ENCODE measurements at regions not wholly inside any gene's neighbourhood (a gene's known extent, or its start where the extent isn't known, plus 50 kb on each side); places are given as distances from the start of the nearest gene placed in this dataset.

- TF ChIP-seq OVOL2 (CRISPR knock-in tag; IDR thresholded peaks at IDR 0.05; ENCODE audit: borderline replicate concordance) (no peak), CTCF (IDR thresholded peaks at IDR 0.05) (no peak), USF2 (CRISPR knock-in tag; IDR thresholded peaks at IDR 0.05) (no peak), MYBL2 (CRISPR knock-in tag; IDR thresholded peaks at IDR 0.05) (no peak)
These were observed 906.6 kb upstream of the LRATD1 start for GRCh38 chr2:13725945-13726344.

Measured in WTC11 (cell line).